ENCODE measurements at regions not wholly inside any gene's neighbourhood (a gene's known extent, or its start where the extent isn't known, plus 50 kb on each side); places are given as distances from the start of the nearest gene placed in this dataset.

DNA sequence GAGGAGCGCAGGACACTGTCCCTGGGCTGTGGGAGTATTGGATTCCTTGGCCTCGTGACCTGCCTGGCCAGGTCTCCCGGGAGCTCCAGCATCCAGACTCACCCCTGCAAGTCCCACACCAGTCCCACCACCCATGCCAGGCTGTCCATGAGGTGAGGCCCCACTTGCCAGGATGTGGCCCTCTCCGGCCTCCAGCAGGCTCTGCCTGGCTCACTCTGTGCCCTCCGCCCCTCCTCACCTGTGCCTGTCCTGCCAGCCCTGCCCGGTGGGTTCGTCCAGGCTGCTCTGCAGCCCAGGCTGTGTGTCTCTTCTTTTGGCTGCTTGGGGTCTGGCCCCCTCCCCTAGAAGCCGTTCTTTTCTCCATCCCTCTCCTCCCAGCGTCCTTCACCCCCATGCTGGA, 436.8 kb upstream of the MYT1L start (continued):
- TF ChIP-seq, protein P1, sequence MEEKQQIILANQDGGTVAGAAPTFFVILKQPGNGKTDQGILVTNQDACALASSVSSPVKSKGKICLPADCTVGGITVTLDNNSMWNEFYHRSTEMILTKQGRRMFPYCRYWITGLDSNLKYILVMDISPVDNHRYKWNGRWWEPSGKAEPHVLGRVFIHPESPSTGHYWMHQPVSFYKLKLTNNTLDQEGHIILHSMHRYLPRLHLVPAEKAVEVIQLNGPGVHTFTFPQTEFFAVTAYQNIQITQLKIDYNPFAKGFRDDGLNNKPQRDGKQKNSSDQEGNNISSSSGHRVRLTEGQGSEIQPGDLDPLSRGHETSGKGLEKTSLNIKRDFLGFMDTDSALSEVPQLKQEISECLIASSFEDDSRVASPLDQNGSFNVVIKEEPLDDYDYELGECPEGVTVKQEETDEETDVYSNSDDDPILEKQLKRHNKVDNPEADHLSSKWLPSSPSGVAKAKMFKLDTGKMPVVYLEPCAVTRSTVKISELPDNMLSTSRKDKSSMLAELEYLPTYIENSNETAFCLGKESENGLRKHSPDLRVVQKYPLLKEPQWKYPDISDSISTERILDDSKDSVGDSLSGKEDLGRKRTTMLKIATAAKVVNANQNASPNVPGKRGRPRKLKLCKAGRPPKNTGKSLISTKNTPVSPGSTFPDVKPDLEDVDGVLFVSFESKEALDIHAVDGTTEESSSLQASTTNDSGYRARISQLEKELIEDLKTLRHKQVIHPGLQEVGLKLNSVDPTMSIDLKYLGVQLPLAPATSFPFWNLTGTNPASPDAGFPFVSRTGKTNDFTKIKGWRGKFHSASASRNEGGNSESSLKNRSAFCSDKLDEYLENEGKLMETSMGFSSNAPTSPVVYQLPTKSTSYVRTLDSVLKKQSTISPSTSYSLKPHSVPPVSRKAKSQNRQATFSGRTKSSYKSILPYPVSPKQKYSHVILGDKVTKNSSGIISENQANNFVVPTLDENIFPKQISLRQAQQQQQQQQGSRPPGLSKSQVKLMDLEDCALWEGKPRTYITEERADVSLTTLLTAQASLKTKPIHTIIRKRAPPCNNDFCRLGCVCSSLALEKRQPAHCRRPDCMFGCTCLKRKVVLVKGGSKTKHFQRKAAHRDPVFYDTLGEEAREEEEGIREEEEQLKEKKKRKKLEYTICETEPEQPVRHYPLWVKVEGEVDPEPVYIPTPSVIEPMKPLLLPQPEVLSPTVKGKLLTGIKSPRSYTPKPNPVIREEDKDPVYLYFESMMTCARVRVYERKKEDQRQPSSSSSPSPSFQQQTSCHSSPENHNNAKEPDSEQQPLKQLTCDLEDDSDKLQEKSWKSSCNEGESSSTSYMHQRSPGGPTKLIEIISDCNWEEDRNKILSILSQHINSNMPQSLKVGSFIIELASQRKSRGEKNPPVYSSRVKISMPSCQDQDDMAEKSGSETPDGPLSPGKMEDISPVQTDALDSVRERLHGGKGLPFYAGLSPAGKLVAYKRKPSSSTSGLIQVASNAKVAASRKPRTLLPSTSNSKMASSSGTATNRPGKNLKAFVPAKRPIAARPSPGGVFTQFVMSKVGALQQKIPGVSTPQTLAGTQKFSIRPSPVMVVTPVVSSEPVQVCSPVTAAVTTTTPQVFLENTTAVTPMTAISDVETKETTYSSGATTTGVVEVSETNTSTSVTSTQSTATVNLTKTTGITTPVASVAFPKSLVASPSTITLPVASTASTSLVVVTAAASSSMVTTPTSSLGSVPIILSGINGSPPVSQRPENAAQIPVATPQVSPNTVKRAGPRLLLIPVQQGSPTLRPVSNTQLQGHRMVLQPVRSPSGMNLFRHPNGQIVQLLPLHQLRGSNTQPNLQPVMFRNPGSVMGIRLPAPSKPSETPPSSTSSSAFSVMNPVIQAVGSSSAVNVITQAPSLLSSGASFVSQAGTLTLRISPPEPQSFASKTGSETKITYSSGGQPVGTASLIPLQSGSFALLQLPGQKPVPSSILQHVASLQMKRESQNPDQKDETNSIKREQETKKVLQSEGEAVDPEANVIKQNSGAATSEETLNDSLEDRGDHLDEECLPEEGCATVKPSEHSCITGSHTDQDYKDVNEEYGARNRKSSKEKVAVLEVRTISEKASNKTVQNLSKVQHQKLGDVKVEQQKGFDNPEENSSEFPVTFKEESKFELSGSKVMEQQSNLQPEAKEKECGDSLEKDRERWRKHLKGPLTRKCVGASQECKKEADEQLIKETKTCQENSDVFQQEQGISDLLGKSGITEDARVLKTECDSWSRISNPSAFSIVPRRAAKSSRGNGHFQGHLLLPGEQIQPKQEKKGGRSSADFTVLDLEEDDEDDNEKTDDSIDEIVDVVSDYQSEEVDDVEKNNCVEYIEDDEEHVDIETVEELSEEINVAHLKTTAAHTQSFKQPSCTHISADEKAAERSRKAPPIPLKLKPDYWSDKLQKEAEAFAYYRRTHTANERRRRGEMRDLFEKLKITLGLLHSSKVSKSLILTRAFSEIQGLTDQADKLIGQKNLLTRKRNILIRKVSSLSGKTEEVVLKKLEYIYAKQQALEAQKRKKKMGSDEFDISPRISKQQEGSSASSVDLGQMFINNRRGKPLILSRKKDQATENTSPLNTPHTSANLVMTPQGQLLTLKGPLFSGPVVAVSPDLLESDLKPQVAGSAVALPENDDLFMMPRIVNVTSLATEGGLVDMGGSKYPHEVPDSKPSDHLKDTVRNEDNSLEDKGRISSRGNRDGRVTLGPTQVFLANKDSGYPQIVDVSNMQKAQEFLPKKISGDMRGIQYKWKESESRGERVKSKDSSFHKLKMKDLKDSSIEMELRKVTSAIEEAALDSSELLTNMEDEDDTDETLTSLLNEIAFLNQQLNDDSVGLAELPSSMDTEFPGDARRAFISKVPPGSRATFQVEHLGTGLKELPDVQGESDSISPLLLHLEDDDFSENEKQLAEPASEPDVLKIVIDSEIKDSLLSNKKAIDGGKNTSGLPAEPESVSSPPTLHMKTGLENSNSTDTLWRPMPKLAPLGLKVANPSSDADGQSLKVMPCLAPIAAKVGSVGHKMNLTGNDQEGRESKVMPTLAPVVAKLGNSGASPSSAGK (IDR thresholded peaks at IDR 0.05), result no peak
- TF ChIP-seq KLF13 (tag; IDR thresholded peaks at IDR 0.05; ENCODE audit: borderline replicate concordance, low read depth) (no peak), HDAC2 (IDR thresholded peaks at IDR 0.05) (no peak)
- TF ChIP-seq, protein P2, sequence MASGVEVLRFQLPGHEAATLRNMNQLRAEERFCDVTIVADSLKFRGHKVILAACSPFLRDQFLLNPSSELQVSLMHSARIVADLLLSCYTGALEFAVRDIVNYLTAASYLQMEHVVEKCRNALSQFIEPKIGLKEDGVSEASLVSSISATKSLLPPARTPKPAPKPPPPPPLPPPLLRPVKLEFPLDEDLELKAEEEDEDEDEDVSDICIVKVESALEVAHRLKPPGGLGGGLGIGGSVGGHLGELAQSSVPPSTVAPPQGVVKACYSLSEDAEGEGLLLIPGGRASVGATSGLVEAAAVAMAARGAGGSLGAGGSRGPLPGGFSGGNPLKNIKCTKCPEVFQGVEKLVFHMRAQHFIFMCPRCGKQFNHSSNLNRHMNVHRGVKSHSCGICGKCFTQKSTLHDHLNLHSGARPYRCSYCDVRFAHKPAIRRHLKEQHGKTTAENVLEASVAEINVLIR (CRISPR knock-in tag; IDR thresholded peaks at IDR 0.05), result no peak

Data from K562 (cell line).